ENCODE measurements at regions not wholly inside any gene's neighbourhood (a gene's known extent, or its start where the extent isn't known, plus 50 kb on each side); places are given as distances from the start of the nearest gene placed in this dataset.
"Not testable (repeated sequence)": the region's sequence is repeated elsewhere in the genome, so short reads cannot be mapped to it uniquely, and the experiment has no call there.

DNA sequence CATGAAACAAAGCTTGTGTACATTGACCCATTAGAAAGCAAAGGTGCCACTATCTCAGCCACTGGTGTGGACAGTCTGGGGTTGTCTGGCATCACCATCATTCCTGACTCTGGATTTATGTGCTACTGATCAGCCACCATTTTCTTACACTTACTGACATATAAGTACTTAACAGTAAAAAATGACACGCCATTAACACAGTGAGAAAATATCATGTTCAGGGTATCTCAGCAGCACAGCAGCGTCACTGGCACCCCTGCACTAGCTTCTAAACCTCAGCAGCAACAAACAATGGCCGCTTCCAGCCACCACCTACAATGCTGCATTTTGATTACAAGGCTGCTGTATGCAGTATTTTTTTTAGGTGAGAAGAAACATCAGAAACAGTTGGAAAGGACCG, 253.4 kb upstream of the HDAC4 start:
- no peak overlapping the region for H3K27ac Mint-ChIP-seq
- no peaks in the 10 kb centered on the region for H3K4me1 Mint-ChIP-seq (ENCODE audit: low read depth)
- peaks cover 2% of the 10 kb centered on the region for H3K36me3 Mint-ChIP-seq
- H3K9me3 Mint-ChIP-seq (ENCODE audit: low read depth) = peaks cover 6% of the 10 kb centered on the region
- peaks cover 5% of the 10 kb centered on the region for H3K27me3 Mint-ChIP-seq
- no peak overlapping the region for H3K4me3 Mint-ChIP-seq

GRCh38 chr2:239651859-239652258, 251.0 kb upstream of the HDAC4 start:
- Mint-ChIP-seq H3K9me3 (ENCODE audit: low read depth) (peaks cover 9% of the 10 kb centered on the region), H3K27ac (no peak overlapping the region), H3K27me3 (peaks cover 6% of the 10 kb centered on the region), H3K4me3 (no peak overlapping the region), H3K36me3 (peaks cover 4% of the 10 kb centered on the region), H3K4me1 (ENCODE audit: low read depth) (no peaks in the 10 kb centered on the region)

DNA sequence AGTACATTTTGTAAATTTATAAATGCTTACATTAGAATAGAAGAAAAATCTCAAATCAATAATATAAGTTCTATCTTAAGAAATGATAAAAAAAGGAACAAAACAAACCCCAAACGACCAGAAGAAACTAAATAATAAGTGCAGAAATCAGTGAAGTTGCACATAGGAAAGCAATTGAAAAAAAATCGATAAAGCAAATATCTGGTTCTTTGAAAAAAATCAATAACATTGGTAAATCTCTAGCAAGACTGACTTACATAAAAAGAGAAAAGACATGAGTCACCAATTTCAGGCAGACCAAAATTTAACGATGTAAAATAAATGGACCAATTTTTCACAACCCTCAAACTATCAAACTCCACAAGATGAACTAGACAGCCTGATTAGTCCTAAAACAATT, 249.9 kb upstream of the HDAC4 start:
- Mint-ChIP-seq H3K36me3 (peaks cover 4% of the 10 kb centered on the region), H3K4me1 (ENCODE audit: low read depth) (no peaks in the 10 kb centered on the region), H3K27ac (no peak overlapping the region), H3K27me3 (peaks cover 3% of the 10 kb centered on the region), H3K4me3 (no peak overlapping the region), H3K9me3 (ENCODE audit: low read depth) (peaks cover 9% of the 10 kb centered on the region)

DNA sequence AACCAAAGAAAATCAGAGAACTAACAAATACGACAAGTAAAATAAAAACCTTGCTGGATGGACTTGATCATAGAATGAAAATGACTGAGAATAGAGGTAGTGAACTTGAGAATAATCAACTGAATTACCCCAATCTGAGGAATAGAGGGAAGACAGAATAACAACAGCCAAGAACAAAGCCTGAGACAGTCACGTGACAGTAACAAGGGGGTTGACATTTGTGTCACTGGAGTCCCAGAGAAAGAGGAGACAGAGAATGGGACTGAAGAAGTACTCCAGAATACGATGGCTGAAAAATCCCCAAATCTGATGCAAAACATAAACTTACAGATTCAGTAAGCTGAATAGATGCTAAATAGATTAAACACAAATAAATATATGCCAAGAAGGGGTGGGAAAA, 248.5 kb upstream of the HDAC4 start:
- Mint-ChIP-seq H3K27me3 (peaks cover 5% of the 10 kb centered on the region), H3K4me3 (no peak overlapping the region), H3K36me3 (peaks cover 4% of the 10 kb centered on the region), H3K4me1 (ENCODE audit: low read depth) (no peaks in the 10 kb centered on the region), H3K27ac (no peak overlapping the region), H3K9me3 (ENCODE audit: low read depth) (peaks cover 9% of the 10 kb centered on the region)

DNA sequence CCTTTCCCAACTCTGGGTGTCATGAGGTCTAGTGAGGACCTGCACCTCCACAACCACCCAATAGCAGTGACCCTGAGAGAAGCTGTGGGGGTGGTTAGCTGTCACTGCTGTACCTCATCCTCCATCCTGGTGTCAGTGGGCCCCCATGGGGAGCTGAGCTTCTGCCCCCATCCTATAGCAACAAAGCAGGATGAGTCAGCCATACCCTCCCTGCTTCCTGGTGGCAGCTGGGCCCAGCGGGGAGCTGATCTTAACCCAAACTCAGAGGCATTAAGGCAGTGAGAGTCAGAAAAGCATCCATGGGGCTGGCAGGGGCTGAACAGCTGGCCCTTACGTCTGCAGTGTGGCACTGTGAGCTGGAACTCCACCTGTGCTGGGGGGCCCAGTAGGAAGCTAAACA, 247.8 kb upstream of the HDAC4 start:
- H3K9me3 Mint-ChIP-seq (ENCODE audit: low read depth) = peaks cover 9% of the 10 kb centered on the region
- peaks cover 4% of the 10 kb centered on the region for H3K36me3 Mint-ChIP-seq

GRCh38 chr2:239647052-239647819, 246.4 kb upstream of the HDAC4 start:
- no peak overlapping the region for H3K4me3 Mint-ChIP-seq
- H3K9me3 Mint-ChIP-seq (ENCODE audit: low read depth) = peaks cover 9% of the 10 kb centered on the region
- peaks cover 4% of the 10 kb centered on the region for H3K36me3 Mint-ChIP-seq
- H3K27ac Mint-ChIP-seq = no peak overlapping the region
- peaks cover 5% of the 10 kb centered on the region for H3K27me3 Mint-ChIP-seq
- H3K4me1 Mint-ChIP-seq (ENCODE audit: low read depth) = no peaks in the 10 kb centered on the region

More for the DNA sequence above, 247.8 kb upstream of the HDAC4 start:
- Mint-ChIP-seq H3K27ac (no peak overlapping the region), H3K4me1 (ENCODE audit: low read depth) (no peaks in the 10 kb centered on the region), H3K27me3 (peaks cover 5% of the 10 kb centered on the region), H3K4me3 (no peak overlapping the region)

GRCh38 chr2:239646184-239646583, 245.4 kb upstream of the HDAC4 start:
- Mint-ChIP-seq H3K27ac (no peak overlapping the region), H3K9me3 (ENCODE audit: low read depth) (peaks cover 9% of the 10 kb centered on the region), H3K27me3 (peaks cover 5% of the 10 kb centered on the region), H3K4me1 (ENCODE audit: low read depth) (no peaks in the 10 kb centered on the region), H3K4me3 (no peak overlapping the region), H3K36me3 (peaks cover 4% of the 10 kb centered on the region)

DNA sequence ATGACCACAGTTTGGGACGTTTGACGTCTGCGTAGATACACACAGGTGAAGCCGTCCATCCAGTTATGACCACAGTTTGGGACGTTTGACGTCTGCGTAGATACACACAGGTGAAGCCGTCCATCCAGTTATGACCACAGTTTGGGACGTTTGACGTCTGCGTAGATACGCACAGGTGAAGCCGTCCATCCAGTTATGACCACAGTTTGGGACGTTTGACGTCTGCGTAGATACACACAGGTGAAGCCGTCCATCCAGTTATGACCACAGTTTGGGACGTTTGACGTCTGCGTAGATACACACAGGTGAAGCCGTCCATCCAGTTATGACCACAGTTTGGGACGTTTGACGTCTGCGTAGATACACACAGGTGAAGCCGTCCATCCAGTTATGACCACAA, 243.8 kb upstream of the HDAC4 start:
- not testable (repeated sequence) for H3K4me3 Mint-ChIP-seq; H3K36me3 Mint-ChIP-seq; H3K9me3 Mint-ChIP-seq (ENCODE audit: low read depth); H3K4me1 Mint-ChIP-seq (ENCODE audit: low read depth); H3K27me3 Mint-ChIP-seq; H3K27ac Mint-ChIP-seq

- Mint-ChIP-seq H3K36me3 (no peaks in the 10 kb centered on the region), H3K4me1 (ENCODE audit: low read depth) (no peaks in the 10 kb centered on the region), H3K9me3 (ENCODE audit: low read depth) (peaks cover under 1% of the 10 kb centered on the region), H3K27ac (no peak overlapping the region), H3K27me3 (peaks cover 2% of the 10 kb centered on the region), H3K4me3 (no peak overlapping the region)
Measured at GRCh38 chr2:239644011-239644410, 243.2 kb upstream of the HDAC4 start.

DNA sequence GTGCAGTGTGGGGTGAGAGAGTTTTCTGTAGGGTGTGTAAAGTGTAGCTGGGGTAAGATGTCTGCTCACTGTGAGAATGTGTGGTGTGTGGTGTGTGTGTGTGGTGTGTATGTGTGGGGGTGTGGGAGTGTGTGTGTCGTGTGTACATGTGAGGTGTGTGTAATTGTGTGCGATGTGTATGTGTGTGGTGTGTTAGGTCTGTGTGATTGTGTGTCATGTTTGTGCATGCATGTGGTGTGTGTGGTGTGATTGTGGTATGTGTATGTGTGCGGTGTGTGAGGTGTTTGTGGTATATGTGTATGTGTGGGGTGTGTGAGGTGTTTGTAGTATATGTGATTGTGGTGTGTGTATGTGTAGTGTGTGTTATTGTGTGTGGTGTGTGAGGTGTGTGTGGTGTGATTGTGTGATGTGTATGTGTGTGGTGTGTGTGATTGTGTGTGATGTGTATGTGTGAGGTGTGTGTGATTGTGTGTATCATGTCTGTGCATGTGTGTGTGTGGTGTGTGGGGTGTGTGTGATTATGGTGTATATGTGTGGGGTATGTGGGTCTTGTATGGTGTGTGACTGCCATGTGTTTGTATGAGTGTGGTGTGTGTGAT, 241.7 kb upstream of the HDAC4 start:
- Mint-ChIP-seq H3K27ac (no peak overlapping the region), H3K9me3 (ENCODE audit: low read depth) (no peaks in the 10 kb centered on the region), H3K27me3 (peaks cover 2% of the 10 kb centered on the region), H3K36me3 (no peaks in the 10 kb centered on the region), H3K4me3 (no peak overlapping the region), H3K4me1 (ENCODE audit: low read depth) (no peaks in the 10 kb centered on the region)

GRCh38 chr2:239641904-239642303, 241.1 kb upstream of the HDAC4 start:
- not testable (repeated sequence) for H3K9me3 Mint-ChIP-seq (ENCODE audit: low read depth); H3K36me3 Mint-ChIP-seq; H3K4me1 Mint-ChIP-seq (ENCODE audit: low read depth); H3K4me3 Mint-ChIP-seq; H3K27me3 Mint-ChIP-seq; H3K27ac Mint-ChIP-seq

GRCh38 chr2:239640676-239641578, 240.1 kb upstream of the HDAC4 start:
- H3K9me3 Mint-ChIP-seq (ENCODE audit: low read depth) = no peaks in the 10 kb centered on the region
- no peaks in the 10 kb centered on the region for H3K4me1 Mint-ChIP-seq (ENCODE audit: low read depth)
- peaks cover 2% of the 10 kb centered on the region for H3K27me3 Mint-ChIP-seq
- H3K36me3 Mint-ChIP-seq = no peaks in the 10 kb centered on the region
- no peak overlapping the region for H3K4me3 Mint-ChIP-seq
- no peak overlapping the region for H3K27ac Mint-ChIP-seq

DNA sequence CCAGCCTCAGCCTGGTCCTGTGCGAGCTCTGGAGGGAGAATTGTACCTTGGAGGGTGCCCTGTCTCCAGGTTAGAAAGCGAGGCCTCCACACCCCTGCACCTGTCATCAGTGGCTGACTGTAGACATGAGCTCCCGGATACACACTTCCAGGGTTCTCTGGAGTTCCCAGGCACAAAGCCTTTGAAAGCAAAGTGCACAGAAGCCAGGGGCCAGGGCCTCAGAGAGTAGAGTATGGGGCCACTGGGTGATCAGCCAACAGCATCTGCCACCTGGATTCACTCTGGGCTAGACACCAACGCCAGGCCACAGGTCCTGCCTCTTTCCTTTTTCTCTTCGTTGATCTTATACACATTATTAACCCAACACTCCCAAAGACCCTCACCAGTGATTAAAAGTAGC, 239.4 kb upstream of the HDAC4 start:
- H3K27ac Mint-ChIP-seq = no peak overlapping the region
- no peaks in the 10 kb centered on the region for H3K4me1 Mint-ChIP-seq (ENCODE audit: low read depth)
- H3K27me3 Mint-ChIP-seq = peaks cover 2% of the 10 kb centered on the region
- H3K9me3 Mint-ChIP-seq (ENCODE audit: low read depth) = no peaks in the 10 kb centered on the region
- H3K4me3 Mint-ChIP-seq = no peak overlapping the region
- no peaks in the 10 kb centered on the region for H3K36me3 Mint-ChIP-seq

- no peak overlapping the region for H3K4me3 Mint-ChIP-seq
- no peaks in the 10 kb centered on the region for H3K36me3 Mint-ChIP-seq
- no peaks in the 10 kb centered on the region for H3K9me3 Mint-ChIP-seq (ENCODE audit: low read depth)
- H3K4me1 Mint-ChIP-seq (ENCODE audit: low read depth) = no peaks in the 10 kb centered on the region
- H3K27me3 Mint-ChIP-seq = no peaks in the 10 kb centered on the region
- no peak overlapping the region for H3K27ac Mint-ChIP-seq
Measured at GRCh38 chr2:239639421-239640185, 238.8 kb upstream of the HDAC4 start.

- no peaks in the 10 kb centered on the region for H3K4me1 Mint-ChIP-seq (ENCODE audit: low read depth)
- no peaks in the 10 kb centered on the region for H3K9me3 Mint-ChIP-seq (ENCODE audit: low read depth)
- H3K4me3 Mint-ChIP-seq = no peak overlapping the region
- no peak overlapping the region for H3K27ac Mint-ChIP-seq
- no peaks in the 10 kb centered on the region for H3K36me3 Mint-ChIP-seq
- H3K27me3 Mint-ChIP-seq = no peaks in the 10 kb centered on the region
Measured at GRCh38 chr2:239638376-239638775, 237.6 kb upstream of the HDAC4 start.
